HEK293 (cell line): ENCODE measurements at regions not wholly inside any gene's neighbourhood (a gene's known extent, or its start where the extent isn't known, plus 50 kb on each side); places are given as distances from the start of the nearest gene placed in this dataset.

Experiments
- CTCF ChIA-PET: fragments of 350-600 bp; formaldehyde crosslinking; extraction: SDS; loops from one replicate; lab custom pipeline; 2021; ENCODE audit warnings: antibody characterized with exemption; lab: Yijun Ruan, JAX
- POLR2A ChIA-PET: fragments of 300-600 bp; formaldehyde crosslinking; extraction: SDS; loops from one replicate; lab custom pipeline; 2020; ENCODE audit warnings: antibody characterized with exemption, inconsistent platforms; lab: Yijun Ruan, JAX
- H3K27ac ChIP-seq: fragments of 200-500 bp; sonication (Bioruptor generic); 2 replicates; pipeline ENCODE4 v1.5.1; 2014; ENCODE audit warnings: low read depth, low read length, control low read depth, inconsistent platforms; ENCODE audit errors: extremely low read depth
- H3K36me3 ChIP-seq, 2 experiments: fragments of 200-500 bp in 1 of 2; sonication (Bioruptor generic) in 1 of 2; 1 replicate in 1 of 2; 2 replicates in 1 of 2; pipeline ENCODE4 v1.5.1; 2014 to 2017; ENCODE audit warnings: inconsistent platforms in 2 of 2, low read length in 2 of 2; ENCODE audit not compliant: control insufficient read depth in 2 of 2, insufficient read depth in 1 of 2
- H3K4me1 ChIP-seq: fragments of 200-500 bp; sonication (Bioruptor generic); 2 replicates; pipeline ENCODE4 v1.5.1; 2014; ENCODE audit warnings: mild to moderate bottlenecking, low read length, inconsistent platforms; ENCODE audit not compliant: control insufficient read depth, insufficient read depth
- H3K4me3 ChIP-seq: 2 replicates; pipeline ENCODE4 v1.5.1; 2011; ENCODE audit warnings: low read depth, mild to moderate bottlenecking, control low read depth, low read length, moderate library complexity
- H3K9me3 ChIP-seq: fragments of 200-500 bp; sonication (Bioruptor generic); 2 replicates; pipeline ENCODE4 v1.5.1; 2014; ENCODE audit warnings: low read depth, low read length, inconsistent platforms; ENCODE audit not compliant: control insufficient read depth, insufficient read depth
- KLF9 ChIP-seq: fragments of 450-650 bp; formaldehyde crosslinking; IDR thresholded peaks from 2 replicates; pipeline ENCODE4 v1.5.1; 2016; ENCODE audit warnings: missing biosample characterization, missing genetic modification characterization, low read depth
- MYNN ChIP-seq: fragments of 450-650 bp; formaldehyde crosslinking; IDR thresholded peaks from 2 replicates; pipeline ENCODE4 v1.5.1; 2016; ENCODE audit warnings: missing biosample characterization, missing genetic modification characterization, borderline replicate concordance
- ZBTB8A ChIP-seq: fragments of 450-650 bp; formaldehyde crosslinking; IDR thresholded peaks from 2 replicates; pipeline ENCODE4 v1.5.1; 2016; ENCODE audit warnings: missing biosample characterization, missing genetic modification characterization
- ZFP41 ChIP-seq: fragments of 450-650 bp; formaldehyde crosslinking; IDR thresholded peaks from 2 replicates; pipeline ENCODE4 v1.5.1; 2016; ENCODE audit warnings: missing biosample characterization, missing genetic modification characterization, borderline replicate concordance
- ZNF169 ChIP-seq: fragments of 450-650 bp; formaldehyde crosslinking; IDR thresholded peaks from 2 replicates; pipeline ENCODE4 v1.5.1; 2016; ENCODE audit warnings: missing biosample characterization, missing genetic modification characterization
- ZNF174 ChIP-seq: fragments of 450-650 bp; formaldehyde crosslinking; IDR thresholded peaks from 2 replicates; pipeline ENCODE4 v1.5.0; 2017; ENCODE audit warnings: missing biosample characterization, mild to moderate bottlenecking, missing genetic modification characterization
- ZNF211 ChIP-seq: fragments of 450-650 bp; formaldehyde crosslinking; IDR thresholded peaks from 2 replicates; pipeline ENCODE4 v1.5.1; 2016; ENCODE audit warnings: low read depth, missing biosample characterization, missing genetic modification characterization
- ZNF23 ChIP-seq: fragments of 450-650 bp; formaldehyde crosslinking; IDR thresholded peaks from 2 replicates; pipeline ENCODE4 v1.5.1; 2016; ENCODE audit warnings: missing biosample characterization, missing genetic modification characterization, borderline replicate concordance
- ZNF24 ChIP-seq: fragments of 450-650 bp; formaldehyde crosslinking; IDR thresholded peaks from 2 replicates; pipeline ENCODE4 v1.5.1; 2016; ENCODE audit warnings: missing biosample characterization, missing genetic modification characterization
- ZNF274 ChIP-seq, 2 experiments: fragments of 200-500 bp in 1 of 2; fragments of 450-650 bp in 1 of 2; sonication (Bioruptor generic) in 1 of 2; formaldehyde crosslinking in 1 of 2; IDR thresholded peaks; 2 replicates each; pipeline versions ENCODE4 v1.5.1 to v1.6.1; 2014 to 2016; ENCODE audit warnings: borderline replicate concordance in 1 of 2, inconsistent platforms in 1 of 2, low read length in 1 of 2, missing biosample characterization in 1 of 2, missing genetic modification characterization in 1 of 2
- ZNF341 ChIP-seq: fragments of 450-650 bp; formaldehyde crosslinking; IDR thresholded peaks from 2 replicates; pipeline ENCODE4; 2016; ENCODE audit warnings: low read depth, missing biosample characterization, missing genetic modification characterization
- ZNF354C ChIP-seq: fragments of 450-650 bp; formaldehyde crosslinking; IDR thresholded peaks from 2 replicates; pipeline ENCODE4 v1.5.1; 2016; ENCODE audit warnings: missing biosample characterization, missing genetic modification characterization, low read depth, borderline replicate concordance
- ZNF366 ChIP-seq: fragments of 450-650 bp; formaldehyde crosslinking; conservative IDR thresholded peaks from 2 replicates; pipeline ENCODE4 v1.5.1; 2016; ENCODE audit warnings: missing biosample characterization, missing genetic modification characterization
- ZNF423 ChIP-seq: fragments of 450-650 bp; formaldehyde crosslinking; IDR thresholded peaks from 2 replicates; pipeline ENCODE4 v1.5.1; 2016; ENCODE audit warnings: missing biosample characterization, missing genetic modification characterization
- ZNF530 ChIP-seq: fragments of 450-650 bp; formaldehyde crosslinking; IDR thresholded peaks from 2 replicates; pipeline ENCODE4 v1.5.1; 2016; ENCODE audit warnings: low read depth, missing biosample characterization, missing genetic modification characterization
- ZNF558 ChIP-seq: fragments of 450-650 bp; formaldehyde crosslinking; IDR thresholded peaks from 2 replicates; pipeline ENCODE4 v1.5.1; 2016; ENCODE audit warnings: missing biosample characterization, missing genetic modification characterization
- ZNF585B ChIP-seq: fragments of 450-650 bp; formaldehyde crosslinking; IDR thresholded peaks from 2 replicates; pipeline ENCODE4 v1.5.1; 2016; ENCODE audit warnings: missing biosample characterization, missing genetic modification characterization
- ZNF624 ChIP-seq: fragments of 450-650 bp; formaldehyde crosslinking; IDR thresholded peaks from 2 replicates; pipeline ENCODE4 v1.5.1; 2017; ENCODE audit warnings: missing biosample characterization, missing genetic modification characterization
- ZNF658 ChIP-seq: fragments of 450-650 bp; formaldehyde crosslinking; IDR thresholded peaks from 2 replicates; pipeline ENCODE4; 2016; ENCODE audit warnings: missing biosample characterization, missing genetic modification characterization
- ZNF677 ChIP-seq: fragments of 450-650 bp; IDR thresholded peaks from 2 replicates; pipeline ENCODE4 v1.5.0; 2018; ENCODE audit warnings: missing biosample characterization, mild to moderate bottlenecking, missing genetic modification characterization, moderate library complexity
- ZNF701 ChIP-seq: fragments of 450-650 bp; formaldehyde crosslinking; IDR thresholded peaks from 2 replicates; pipeline ENCODE4 v1.5.1; 2016; ENCODE audit warnings: missing biosample characterization, missing genetic modification characterization
- ZNF747 ChIP-seq: fragments of 450-650 bp; formaldehyde crosslinking; IDR thresholded peaks from 2 replicates; pipeline ENCODE4 v1.5.1; 2016; ENCODE audit warnings: missing biosample characterization, missing genetic modification characterization
- ZNF776 ChIP-seq: fragments of 450-650 bp; formaldehyde crosslinking; IDR thresholded peaks from 2 replicates; pipeline ENCODE4 v1.5.0; 2017; ENCODE audit warnings: missing biosample characterization, missing genetic modification characterization, borderline replicate concordance
- ZNF777 ChIP-seq: fragments of 450-650 bp; formaldehyde crosslinking; IDR thresholded peaks from 2 replicates; pipeline ENCODE4 v1.5.1; 2017; ENCODE audit warnings: missing biosample characterization, missing genetic modification characterization, borderline replicate concordance
- ZSCAN16 ChIP-seq: fragments of 450-650 bp; formaldehyde crosslinking; IDR thresholded peaks from 2 replicates; pipeline ENCODE4 v1.5.1; 2016; ENCODE audit warnings: missing biosample characterization, missing genetic modification characterization
- TF ChIP-seq, protein P1 (sequence below): fragments of 450-650 bp; formaldehyde crosslinking; IDR thresholded peaks from 2 replicates; pipeline ENCODE4 v1.5.1; 2016; ENCODE audit warnings: missing biosample characterization, missing genetic modification characterization
- TF ChIP-seq, protein P2 (sequence below): fragments of 450-650 bp; formaldehyde crosslinking; IDR thresholded peaks from 2 replicates; pipeline ENCODE4 v1.5.1; 2017; ENCODE audit warnings: missing biosample characterization, missing genetic modification characterization
- TF ChIP-seq, protein P3 (sequence below): fragments of 450-650 bp; formaldehyde crosslinking; IDR thresholded peaks from 2 replicates; pipeline ENCODE4 v1.5.1; 2016; ENCODE audit warnings: missing biosample characterization, missing genetic modification characterization
- TF ChIP-seq, protein P4 (sequence below): fragments of 450-650 bp; formaldehyde crosslinking; IDR thresholded peaks from 2 replicates; pipeline ENCODE4 v1.5.1; 2016; ENCODE audit warnings: missing biosample characterization, missing genetic modification characterization, low read depth

DNA sequence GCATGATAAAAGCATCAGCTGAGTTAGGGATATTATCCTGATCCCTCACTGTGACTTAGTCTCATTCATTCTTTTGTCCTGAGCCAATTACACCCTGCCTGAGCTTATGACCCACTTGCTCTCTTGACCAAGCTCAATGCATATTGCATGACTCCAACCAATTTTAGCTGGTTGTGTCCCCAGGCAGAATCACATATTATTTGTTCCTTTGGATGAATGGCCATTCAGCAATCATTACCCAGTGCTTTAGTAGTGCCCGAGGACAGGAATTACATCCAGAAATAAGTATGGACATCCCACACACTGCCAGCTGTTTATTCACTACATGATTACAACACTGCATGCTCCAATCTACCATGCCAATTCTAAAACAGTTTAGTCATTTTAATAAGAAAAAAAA lies 322.5 kb downstream of the ZBBX start:
- Histone ChIP-seq H3K4me3 (no peak overlapping the region), H3K27ac (no peak overlapping the region), H3K4me1 (no peaks in the 10 kb centered on the region), H3K36me3 (no peaks in the 10 kb centered on the region), H3K9me3 (no peaks in the 10 kb centered on the region)
- TF ChIP-seq ZNF530 (tag by site-specific recombination) (no peak), ZNF354C (tag by site-specific recombination) (no peak), ZNF585B (tag by site-specific recombination) (no peak), ZNF776 (tag by site-specific recombination) (no peak), ZNF558 (tag by site-specific recombination) (no peak), ZNF169 (tag by site-specific recombination) (no peak), ZNF366 (tag by site-specific recombination) (no peak), ZNF701 (tag by site-specific recombination) (no peak), KLF9 (tag by site-specific recombination) (no peak), ZNF777 (tag by site-specific recombination) (no peak), ZBTB8A (tag by site-specific recombination) (no peak), ZSCAN16 (no peak), ZNF211 (no peak)
- TF ChIP-seq, protein P1, sequence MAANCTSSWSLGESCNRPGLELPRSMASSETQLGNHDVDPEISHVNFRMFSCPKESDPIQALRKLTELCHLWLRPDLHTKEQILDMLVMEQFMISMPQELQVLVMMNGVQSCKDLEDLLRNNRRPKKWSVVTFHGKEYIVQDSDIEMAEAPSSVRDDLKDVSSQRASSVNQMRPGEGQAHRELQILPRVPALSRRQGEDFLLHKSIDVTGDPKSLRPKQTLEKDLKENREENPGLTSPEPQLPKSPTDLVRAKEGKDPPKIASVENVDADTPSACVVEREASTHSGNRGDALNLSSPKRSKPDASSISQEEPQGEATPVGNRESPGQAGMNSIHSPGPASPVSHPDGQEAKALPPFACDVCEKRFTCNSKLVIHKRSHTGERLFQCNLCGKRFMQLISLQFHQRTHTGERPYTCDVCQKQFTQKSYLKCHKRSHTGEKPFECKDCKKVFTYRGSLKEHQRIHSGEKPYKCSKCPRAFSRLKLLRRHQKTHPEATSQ (tag by site-specific recombination): no peak
- TF ChIP-seq, protein P2, sequence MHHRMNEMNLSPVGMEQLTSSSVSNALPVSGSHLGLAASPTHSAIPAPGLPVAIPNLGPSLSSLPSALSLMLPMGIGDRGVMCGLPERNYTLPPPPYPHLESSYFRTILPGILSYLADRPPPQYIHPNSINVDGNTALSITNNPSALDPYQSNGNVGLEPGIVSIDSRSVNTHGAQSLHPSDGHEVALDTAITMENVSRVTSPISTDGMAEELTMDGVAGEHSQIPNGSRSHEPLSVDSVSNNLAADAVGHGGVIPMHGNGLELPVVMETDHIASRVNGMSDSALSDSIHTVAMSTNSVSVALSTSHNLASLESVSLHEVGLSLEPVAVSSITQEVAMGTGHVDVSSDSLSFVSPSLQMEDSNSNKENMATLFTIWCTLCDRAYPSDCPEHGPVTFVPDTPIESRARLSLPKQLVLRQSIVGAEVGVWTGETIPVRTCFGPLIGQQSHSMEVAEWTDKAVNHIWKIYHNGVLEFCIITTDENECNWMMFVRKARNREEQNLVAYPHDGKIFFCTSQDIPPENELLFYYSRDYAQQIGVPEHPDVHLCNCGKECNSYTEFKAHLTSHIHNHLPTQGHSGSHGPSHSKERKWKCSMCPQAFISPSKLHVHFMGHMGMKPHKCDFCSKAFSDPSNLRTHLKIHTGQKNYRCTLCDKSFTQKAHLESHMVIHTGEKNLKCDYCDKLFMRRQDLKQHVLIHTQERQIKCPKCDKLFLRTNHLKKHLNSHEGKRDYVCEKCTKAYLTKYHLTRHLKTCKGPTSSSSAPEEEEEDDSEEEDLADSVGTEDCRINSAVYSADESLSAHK (tag by site-specific recombination): no peak
- TF ChIP-seq, protein P3, sequence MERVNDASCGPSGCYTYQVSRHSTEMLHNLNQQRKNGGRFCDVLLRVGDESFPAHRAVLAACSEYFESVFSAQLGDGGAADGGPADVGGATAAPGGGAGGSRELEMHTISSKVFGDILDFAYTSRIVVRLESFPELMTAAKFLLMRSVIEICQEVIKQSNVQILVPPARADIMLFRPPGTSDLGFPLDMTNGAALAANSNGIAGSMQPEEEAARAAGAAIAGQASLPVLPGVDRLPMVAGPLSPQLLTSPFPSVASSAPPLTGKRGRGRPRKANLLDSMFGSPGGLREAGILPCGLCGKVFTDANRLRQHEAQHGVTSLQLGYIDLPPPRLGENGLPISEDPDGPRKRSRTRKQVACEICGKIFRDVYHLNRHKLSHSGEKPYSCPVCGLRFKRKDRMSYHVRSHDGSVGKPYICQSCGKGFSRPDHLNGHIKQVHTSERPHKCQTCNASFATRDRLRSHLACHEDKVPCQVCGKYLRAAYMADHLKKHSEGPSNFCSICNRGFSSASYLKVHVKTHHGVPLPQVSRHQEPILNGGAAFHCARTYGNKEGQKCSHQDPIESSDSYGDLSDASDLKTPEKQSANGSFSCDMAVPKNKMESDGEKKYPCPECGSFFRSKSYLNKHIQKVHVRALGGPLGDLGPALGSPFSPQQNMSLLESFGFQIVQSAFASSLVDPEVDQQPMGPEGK (tag by site-specific recombination): no peak
- ChIA-PET CTCF (no interaction called here), POLR2A (no interaction called here)

DNA sequence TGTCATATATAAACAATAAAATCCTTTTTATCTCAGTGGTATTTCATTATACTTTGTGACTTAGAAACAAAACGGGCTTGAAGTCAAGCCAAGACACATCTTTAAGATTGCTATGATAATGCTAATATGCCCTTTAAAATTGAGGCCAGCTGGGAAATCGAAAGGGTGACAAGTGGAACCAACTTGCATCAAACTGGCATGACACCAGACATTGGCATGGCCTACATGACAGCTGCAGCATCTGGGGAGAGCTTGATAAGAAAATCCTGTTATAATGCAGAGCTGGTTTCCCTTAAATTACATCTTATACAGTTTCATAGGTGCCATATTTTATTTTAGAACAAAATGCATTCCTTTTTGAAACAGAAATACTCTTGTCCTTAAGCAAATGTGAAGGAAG lies 325.2 kb downstream of the ZBBX start:
- no peak overlapping the region for H3K4me3 ChIP-seq
- no peaks in the 10 kb centered on the region for H3K36me3 ChIP-seq
- no peaks in the 10 kb centered on the region for H3K9me3 ChIP-seq
- ChIA-PET POLR2A (no interaction called here), CTCF (no interaction called here)
- no peak overlapping the region for H3K27ac ChIP-seq
- H3K4me1 ChIP-seq: no peaks in the 10 kb centered on the region
- TF ChIP-seq ZNF677 (tag by site-specific recombination) (no peak), ZNF423 (no peak), ZNF341 (tag by site-specific recombination) (no peak), ZNF658 (no peak), ZNF747 (no peak), ZNF274 (IDR thresholded peaks at IDR 0.05; ENCODE audit: low read length) (no peak), ZNF274 (tag by site-specific recombination; IDR thresholded peaks at IDR 0.05; ENCODE audit: borderline replicate concordance) (no peak), ZFP41 (no peak), ZNF169 (tag by site-specific recombination) (no peak), ZNF624 (tag by site-specific recombination) (no peak), ZNF24 (tag by site-specific recombination) (no peak), MYNN (tag by site-specific recombination) (no peak), ZNF174 (no peak), ZNF23 (tag by site-specific recombination) (no peak)
- TF ChIP-seq, protein P4, sequence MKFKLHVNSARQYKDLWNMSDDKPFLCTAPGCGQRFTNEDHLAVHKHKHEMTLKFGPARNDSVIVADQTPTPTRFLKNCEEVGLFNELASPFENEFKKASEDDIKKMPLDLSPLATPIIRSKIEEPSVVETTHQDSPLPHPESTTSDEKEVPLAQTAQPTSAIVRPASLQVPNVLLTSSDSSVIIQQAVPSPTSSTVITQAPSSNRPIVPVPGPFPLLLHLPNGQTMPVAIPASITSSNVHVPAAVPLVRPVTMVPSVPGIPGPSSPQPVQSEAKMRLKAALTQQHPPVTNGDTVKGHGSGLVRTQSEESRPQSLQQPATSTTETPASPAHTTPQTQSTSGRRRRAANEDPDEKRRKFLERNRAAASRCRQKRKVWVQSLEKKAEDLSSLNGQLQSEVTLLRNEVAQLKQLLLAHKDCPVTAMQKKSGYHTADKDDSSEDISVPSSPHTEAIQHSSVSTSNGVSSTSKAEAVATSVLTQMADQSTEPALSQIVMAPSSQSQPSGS (tag by site-specific recombination): no peak
